Panc1 (cell line): ENCODE measurements at regions not wholly inside any gene's neighbourhood (a gene's known extent, or its start where the extent isn't known, plus 50 kb on each side); places are given as distances from the start of the nearest gene placed in this dataset.

ENCODE experiments used
- ATAC-seq: fragments of 200-7000 bp; cut with Tn5 transposase; 2 replicates; pipeline ENCODE4 v1.9.1; 2020; ENCODE audit warnings: mild to moderate bottlenecking, moderate library complexity
- BruUV-seq: library from RNA; stranded (reverse); fragments of 400-500 nt; replicated peaks from 2 replicates; lab custom pipeline; 2021; lab: Mats Ljungman, UMichigan
- CTCF ChIA-PET: fragments of 300-600 bp; sonication (Branson Sonifier 250); formaldehyde crosslinking; loops from one replicate; lab custom pipeline; 2022; ENCODE audit warnings: antibody characterized with exemption; lab: Charles Lee
- POLR2A ChIA-PET: fragments of 300-600 bp; sonication (Branson Sonifier 250); formaldehyde crosslinking; loops from one replicate; lab custom pipeline; 2022; ENCODE audit warnings: antibody characterized with exemption; lab: Charles Lee
- DNase-seq: peaks from one replicate; pipeline ENCODE4 v3.0.0-alpha.2; 2010; ENCODE audit warnings: low read depth, low spot score
- H3K27ac ChIP-seq: 2 replicates; pipeline ENCODE4 v1.5.1; 2011; ENCODE audit warnings: mild to moderate bottlenecking, low read length, inconsistent platforms
- H3K27me3 ChIP-seq: fragments of 200-500 bp; sonication (Bioruptor generic); 2 replicates; pipeline ENCODE4 v1.6.0; 2014; ENCODE audit warnings: low read length, inconsistent platforms; ENCODE audit not compliant: control insufficient read depth, insufficient read depth
- H3K36me3 ChIP-seq: fragments of 200-500 bp; sonication (Bioruptor generic); 2 replicates; pipeline ENCODE4 v1.5.1; 2014; ENCODE audit warnings: inconsistent platforms, mild to moderate bottlenecking, low read length, moderate library complexity; ENCODE audit not compliant: control insufficient read depth, insufficient read depth
- H3K4me1 ChIP-seq: 2 replicates; pipeline ENCODE4 v1.5.1; 2011; ENCODE audit warnings: inconsistent platforms, mild to moderate bottlenecking, low read length, moderate library complexity; ENCODE audit not compliant: control insufficient read depth, insufficient read depth
- H3K4me3 ChIP-seq, 2 experiments: 2 replicates each; pipeline ENCODE4 v1.5.1; 2011 to 2012; ENCODE audit warnings: low read depth in 2 of 2, low read length in 2 of 2, mild to moderate bottlenecking in 2 of 2, inconsistent platforms in 1 of 2, moderate library complexity in 1 of 2
- H3K9me3 ChIP-seq: fragments of 200-500 bp; sonication (Bioruptor generic); 2 replicates; pipeline ENCODE4 v1.5.1; 2014; ENCODE audit warnings: low read depth, mild to moderate bottlenecking, inconsistent platforms, low read length, moderate library complexity; ENCODE audit not compliant: control insufficient read depth, insufficient read depth
- POLR2AphosphoS5 ChIP-seq: IDR thresholded peaks from 2 replicates; pipeline ENCODE4 v1.6.1; 2012; ENCODE audit warnings: mild to moderate bottlenecking, low read depth, low read length, moderate library complexity
- SIN3A ChIP-seq: IDR thresholded peaks from 2 replicates; pipeline ENCODE4 v1.6.1; 2012; ENCODE audit warnings: low read depth, mild to moderate bottlenecking, low read length, moderate library complexity, borderline replicate concordance; ENCODE audit not compliant: insufficient read depth
- TCF7L2 ChIP-seq: IDR thresholded peaks from 2 replicates; pipeline ENCODE4 v1.6.1; 2011; ENCODE audit warnings: mild to moderate bottlenecking, low read depth, low read length, inconsistent platforms
- in situ Hi-C: cut with HindIII; loops from 2 replicates; pipeline ENCODE4 v1.10.0; 2016; ENCODE audit warnings: low sequenced_read_pairs, low pct_unique_long_range_greater_than_20kb
- intact Hi-C: fragments of 100-400 bp; cut with micrococcal nuclease; formaldehyde crosslinking; loops from one replicate; pipeline ENCODE4 v1.10.0; 2022; ENCODE audit not compliant: unreplicated experiment
- TF ChIP-seq, protein P1 (sequence below): fragments of 450-650 bp; IDR thresholded peaks from 2 replicates; pipeline ENCODE4 v1.5.1; 2017; ENCODE audit warnings: mild to moderate bottlenecking
- TF ChIP-seq, protein P2 (sequence below), 2 experiments: IDR thresholded peaks; 2 replicates each; pipeline ENCODE4 v1.6.1; 2011 to 2012; ENCODE audit warnings: low read depth in 2 of 2, control low read depth in 1 of 2, low read length in 1 of 2, mild to moderate bottlenecking in 1 of 2, moderate library complexity in 1 of 2; ENCODE audit not compliant: insufficient read depth in 1 of 2

DNA sequence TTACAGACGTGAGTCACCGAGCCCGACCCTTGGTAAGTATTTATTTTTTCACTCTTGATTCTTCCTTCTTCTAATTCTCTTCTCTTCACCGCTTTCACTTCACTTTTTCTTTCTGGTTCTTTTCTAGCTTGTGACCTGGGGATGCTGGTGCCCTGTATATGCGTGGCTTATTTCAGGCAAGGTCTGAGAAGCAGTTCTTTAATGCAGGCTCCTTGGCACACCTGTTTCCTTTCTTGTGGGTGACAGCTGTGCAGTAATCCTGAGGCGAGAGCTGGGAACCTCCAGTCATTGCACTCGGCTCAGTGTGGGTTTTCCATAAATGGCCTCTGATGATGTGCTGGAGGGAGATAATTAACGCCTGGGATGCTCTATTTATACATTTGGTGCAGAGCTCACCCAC lies 193.8 kb downstream of the TSN start:
- ATAC-seq (no peak), DNase-seq (no peak)
- peaks cover 3% of the 10 kb centered on the region; the same call in 1 of the 2 replicates for H3K27me3 ChIP-seq
- no TSS peak for BruUV-seq
- in situ Hi-C loops (no loop called here), intact Hi-C loops (no loop called here)
- no peaks in the 10 kb centered on the region for H3K4me1 ChIP-seq
- ChIA-PET CTCF (interaction anchor here (0.7 kb wide), 1 partner anchor 249 kb away, joined by 3 read pairs; no protein-coding TSS in a partner anchor), POLR2A (no interaction called here)
- no peak overlapping the region for H3K27ac ChIP-seq
- no peaks in the 10 kb centered on the region for H3K9me3 ChIP-seq
- TF ChIP-seq, protein P1, sequence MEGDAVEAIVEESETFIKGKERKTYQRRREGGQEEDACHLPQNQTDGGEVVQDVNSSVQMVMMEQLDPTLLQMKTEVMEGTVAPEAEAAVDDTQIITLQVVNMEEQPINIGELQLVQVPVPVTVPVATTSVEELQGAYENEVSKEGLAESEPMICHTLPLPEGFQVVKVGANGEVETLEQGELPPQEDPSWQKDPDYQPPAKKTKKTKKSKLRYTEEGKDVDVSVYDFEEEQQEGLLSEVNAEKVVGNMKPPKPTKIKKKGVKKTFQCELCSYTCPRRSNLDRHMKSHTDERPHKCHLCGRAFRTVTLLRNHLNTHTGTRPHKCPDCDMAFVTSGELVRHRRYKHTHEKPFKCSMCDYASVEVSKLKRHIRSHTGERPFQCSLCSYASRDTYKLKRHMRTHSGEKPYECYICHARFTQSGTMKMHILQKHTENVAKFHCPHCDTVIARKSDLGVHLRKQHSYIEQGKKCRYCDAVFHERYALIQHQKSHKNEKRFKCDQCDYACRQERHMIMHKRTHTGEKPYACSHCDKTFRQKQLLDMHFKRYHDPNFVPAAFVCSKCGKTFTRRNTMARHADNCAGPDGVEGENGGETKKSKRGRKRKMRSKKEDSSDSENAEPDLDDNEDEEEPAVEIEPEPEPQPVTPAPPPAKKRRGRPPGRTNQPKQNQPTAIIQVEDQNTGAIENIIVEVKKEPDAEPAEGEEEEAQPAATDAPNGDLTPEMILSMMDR: no peak
- TF ChIP-seq SIN3A: no peak
- no peak for TF ChIP-seq POLR2AphosphoS5
- TF ChIP-seq, protein P2, sequence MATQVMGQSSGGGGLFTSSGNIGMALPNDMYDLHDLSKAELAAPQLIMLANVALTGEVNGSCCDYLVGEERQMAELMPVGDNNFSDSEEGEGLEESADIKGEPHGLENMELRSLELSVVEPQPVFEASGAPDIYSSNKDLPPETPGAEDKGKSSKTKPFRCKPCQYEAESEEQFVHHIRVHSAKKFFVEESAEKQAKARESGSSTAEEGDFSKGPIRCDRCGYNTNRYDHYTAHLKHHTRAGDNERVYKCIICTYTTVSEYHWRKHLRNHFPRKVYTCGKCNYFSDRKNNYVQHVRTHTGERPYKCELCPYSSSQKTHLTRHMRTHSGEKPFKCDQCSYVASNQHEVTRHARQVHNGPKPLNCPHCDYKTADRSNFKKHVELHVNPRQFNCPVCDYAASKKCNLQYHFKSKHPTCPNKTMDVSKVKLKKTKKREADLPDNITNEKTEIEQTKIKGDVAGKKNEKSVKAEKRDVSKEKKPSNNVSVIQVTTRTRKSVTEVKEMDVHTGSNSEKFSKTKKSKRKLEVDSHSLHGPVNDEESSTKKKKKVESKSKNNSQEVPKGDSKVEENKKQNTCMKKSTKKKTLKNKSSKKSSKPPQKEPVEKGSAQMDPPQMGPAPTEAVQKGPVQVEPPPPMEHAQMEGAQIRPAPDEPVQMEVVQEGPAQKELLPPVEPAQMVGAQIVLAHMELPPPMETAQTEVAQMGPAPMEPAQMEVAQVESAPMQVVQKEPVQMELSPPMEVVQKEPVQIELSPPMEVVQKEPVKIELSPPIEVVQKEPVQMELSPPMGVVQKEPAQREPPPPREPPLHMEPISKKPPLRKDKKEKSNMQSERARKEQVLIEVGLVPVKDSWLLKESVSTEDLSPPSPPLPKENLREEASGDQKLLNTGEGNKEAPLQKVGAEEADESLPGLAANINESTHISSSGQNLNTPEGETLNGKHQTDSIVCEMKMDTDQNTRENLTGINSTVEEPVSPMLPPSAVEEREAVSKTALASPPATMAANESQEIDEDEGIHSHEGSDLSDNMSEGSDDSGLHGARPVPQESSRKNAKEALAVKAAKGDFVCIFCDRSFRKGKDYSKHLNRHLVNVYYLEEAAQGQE (IDR thresholded peaks at IDR 0.05; ENCODE audit: insufficient read depth in 1 of 2, low read depth in 2 of 2, low read length in 1 of 2): no peak
- TF ChIP-seq TCF7L2: no peak
- H3K36me3 ChIP-seq: no peaks in the 10 kb centered on the region
- H3K4me3 ChIP-seq: no peak overlapping the region

DNA sequence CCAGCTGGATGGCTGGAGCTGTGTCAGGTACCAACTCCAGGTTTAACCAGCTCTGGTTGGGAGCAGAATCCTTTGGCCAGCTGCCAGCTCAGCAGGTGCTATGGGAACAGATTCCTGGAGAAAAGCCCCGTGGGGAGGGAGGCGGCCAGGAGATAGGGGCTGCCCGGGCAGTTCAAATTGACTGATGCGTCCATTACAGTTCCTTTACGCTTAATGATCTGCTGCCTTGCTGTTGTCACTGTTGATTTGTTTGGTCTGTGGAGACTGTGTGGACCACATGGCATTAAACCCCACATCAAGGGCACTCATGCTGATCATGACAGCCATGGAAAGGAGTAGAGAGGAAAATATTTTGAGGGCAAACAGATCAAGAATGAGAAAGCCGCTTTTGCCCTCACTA lies 200.0 kb downstream of the TSN start:
- Histone ChIP-seq H3K27ac (no peak overlapping the region), H3K9me3 (no peaks in the 10 kb centered on the region), H3K27me3 (no peaks in the 10 kb centered on the region; the same call in 1 of the 2 replicates), H3K36me3 (no peaks in the 10 kb centered on the region), H3K4me1 (no peaks in the 10 kb centered on the region), H3K4me3 (no peak overlapping the region)
- ChIA-PET CTCF (no interaction called here), POLR2A (no interaction called here)
- TF ChIP-seq, protein P2 (IDR thresholded peaks at IDR 0.05; ENCODE audit: insufficient read depth in 1 of 2, low read depth in 2 of 2, low read length in 1 of 2): no peak
- TF ChIP-seq, protein P1: no peak
- TF ChIP-seq SIN3A (no peak), TCF7L2 (no peak), POLR2AphosphoS5 (no peak)
- intact Hi-C loops: no loop called here
- ATAC-seq: no peak
- DNase-seq: no peak
- BruUV-seq: no TSS peak
- in situ Hi-C loops: no loop called here
